Endothelial cell of hepatic sinusoid (primary cell): ENCODE measurements at regions not wholly inside any gene's neighbourhood (a gene's known extent, or its start where the extent isn't known, plus 50 kb on each side); places are given as distances from the start of the nearest gene placed in this dataset.

Experiments
- in situ Hi-C: cut with HindIII; loops from 2 replicates; pipeline ENCODE4 v1.10.0; 2017; ENCODE audit warnings: low sequenced_read_pairs

GRCh38 chr2:8004250-8004681 lies 677.6 kb upstream of the ID2 start:
- in situ Hi-C loops, result no loop called here

- in situ Hi-C loops, result no loop called here
These were observed 675.7 kb upstream of the ID2 start for GRCh38 chr2:8006181-8006580.

GRCh38 chr2:8006626-8007025 lies 675.2 kb upstream of the ID2 start:
- in situ Hi-C loops, result no loop called here

GRCh38 chr2:8009010-8009597 lies 672.8 kb upstream of the ID2 start:
- in situ Hi-C loops, result no loop called here

- in situ Hi-C loops, result no loop called here
These were observed 665.8 kb upstream of the ID2 start for GRCh38 chr2:8015848-8016600.

GRCh38 chr2:8016688-8017087 lies 665.2 kb upstream of the ID2 start:
- in situ Hi-C loops, result no loop called here

GRCh38 chr2:8018956-8019355 lies 662.9 kb upstream of the ID2 start:
- in situ Hi-C loops, result no loop called here

- in situ Hi-C loops, result no loop called here
These were observed 661.9 kb upstream of the ID2 start for GRCh38 chr2:8019934-8020333.

- in situ Hi-C loops, result no loop called here
These were observed 659.9 kb upstream of the ID2 start for GRCh38 chr2:8021921-8022320.

- in situ Hi-C loops, result no loop called here
These were observed 658.8 kb upstream of the ID2 start for GRCh38 chr2:8022908-8023640.

GRCh38 chr2:8024506-8024905 lies 657.4 kb upstream of the ID2 start:
- in situ Hi-C loops, result no loop called here

GRCh38 chr2:8026381-8026780 lies 655.5 kb upstream of the ID2 start:
- in situ Hi-C loops, result no loop called here

GRCh38 chr2:8027387-8027786 lies 654.5 kb upstream of the ID2 start:
- in situ Hi-C loops, result no loop called here

GRCh38 chr2:8028036-8028435 lies 653.8 kb upstream of the ID2 start:
- in situ Hi-C loops, result no loop called here

- in situ Hi-C loops, result no loop called here
These were observed 653.4 kb upstream of the ID2 start for GRCh38 chr2:8028436-8028835.

GRCh38 chr2:8028981-8029380 lies 652.9 kb upstream of the ID2 start:
- in situ Hi-C loops, result no loop called here

- in situ Hi-C loops, result no loop called here
These were observed 651.1 kb upstream of the ID2 start for GRCh38 chr2:8030573-8031303.

GRCh38 chr2:8031370-8031769 lies 650.5 kb upstream of the ID2 start:
- in situ Hi-C loops, result no loop called here

GRCh38 chr2:8033546-8034096 lies 648.2 kb upstream of the ID2 start:
- in situ Hi-C loops, result no loop called here

- in situ Hi-C loops, result no loop called here
These were observed 645.5 kb upstream of the ID2 start for GRCh38 chr2:8036366-8036765.

GRCh38 chr2:8039732-8040131 lies 642.1 kb upstream of the ID2 start:
- in situ Hi-C loops, result no loop called here
